ENCODE measurements at regions not wholly inside any gene's neighbourhood (a gene's known extent, or its start where the extent isn't known, plus 50 kb on each side); places are given as distances from the start of the nearest gene placed in this dataset.
"Not testable (repeated sequence)": the region's sequence is repeated elsewhere in the genome, so short reads cannot be mapped to it uniquely, and the experiment has no call there.

GRCh38 chr14:95774265-95775160, 60.6 kb upstream of the TCL1A start:
- intact Hi-C loops (cut with DNase I): loop anchor here in 8 of 10 donors (1.0 to 5.0 kb wide), 5 partner anchors 211 to 217 kb away; no protein-coding TSS in a partner anchor
- H3K9me3 ChIP-seq: no peaks in the 10 kb centered on the region
- no peak overlapping the region for H3K4me3 ChIP-seq
- no peak for ATAC-seq
- peak in 1 of 5 donors; percentile 14 for DNase-seq
- no peaks in the 10 kb centered on the region for H3K36me3 ChIP-seq
- H3K27ac ChIP-seq: no peak overlapping the region
- no peaks in the 10 kb centered on the region for H3K4me1 ChIP-seq
- WGBS, 4 donors: 60 to 62% (median 62%) methylated on average over 28 of the region's 28 CpGs
- TF ChIP-seq, protein P1, sequence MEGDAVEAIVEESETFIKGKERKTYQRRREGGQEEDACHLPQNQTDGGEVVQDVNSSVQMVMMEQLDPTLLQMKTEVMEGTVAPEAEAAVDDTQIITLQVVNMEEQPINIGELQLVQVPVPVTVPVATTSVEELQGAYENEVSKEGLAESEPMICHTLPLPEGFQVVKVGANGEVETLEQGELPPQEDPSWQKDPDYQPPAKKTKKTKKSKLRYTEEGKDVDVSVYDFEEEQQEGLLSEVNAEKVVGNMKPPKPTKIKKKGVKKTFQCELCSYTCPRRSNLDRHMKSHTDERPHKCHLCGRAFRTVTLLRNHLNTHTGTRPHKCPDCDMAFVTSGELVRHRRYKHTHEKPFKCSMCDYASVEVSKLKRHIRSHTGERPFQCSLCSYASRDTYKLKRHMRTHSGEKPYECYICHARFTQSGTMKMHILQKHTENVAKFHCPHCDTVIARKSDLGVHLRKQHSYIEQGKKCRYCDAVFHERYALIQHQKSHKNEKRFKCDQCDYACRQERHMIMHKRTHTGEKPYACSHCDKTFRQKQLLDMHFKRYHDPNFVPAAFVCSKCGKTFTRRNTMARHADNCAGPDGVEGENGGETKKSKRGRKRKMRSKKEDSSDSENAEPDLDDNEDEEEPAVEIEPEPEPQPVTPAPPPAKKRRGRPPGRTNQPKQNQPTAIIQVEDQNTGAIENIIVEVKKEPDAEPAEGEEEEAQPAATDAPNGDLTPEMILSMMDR (IDR thresholded peaks at IDR 0.05): peak; percentile 66 to 88 (median 80)
- no peak for TF ChIP-seq POLR2A (IDR thresholded peaks at IDR 0.05)
- peaks cover 0 to 10% (median 0%) of the 10 kb centered on the region in 9 donors for H3K27me3 ChIP-seq

- TF ChIP-seq, protein P1 (IDR thresholded peaks at IDR 0.05): no peak
- TF ChIP-seq POLR2A (IDR thresholded peaks at IDR 0.05): no peak
- no peaks in the 10 kb centered on the region for H3K4me1 ChIP-seq
- no peak overlapping the region for H3K4me3 ChIP-seq
- intact Hi-C loops (cut with DNase I): loop anchor here in 4 of 10 donors (5.0 kb wide), 2 partner anchors 208 to 213 kb away; no protein-coding TSS in a partner anchor
- ATAC-seq (no peak), DNase-seq (no peak)
- H3K27me3 ChIP-seq: peaks cover 0 to 13% (median 0%) of the 10 kb centered on the region in 9 donors
- H3K9me3 ChIP-seq: no peaks in the 10 kb centered on the region
- WGBS, 4 donors: 43 to 55% (median 48%) methylated on average over 3 of the region's 3 CpGs
- no peaks in the 10 kb centered on the region for H3K36me3 ChIP-seq
- H3K27ac ChIP-seq: no peak overlapping the region
These were observed 56.9 kb upstream of the TCL1A start for GRCh38 chr14:95770777-95771176.

- Histone ChIP-seq H3K9me3 (no peaks in the 10 kb centered on the region), H3K36me3 (no peaks in the 10 kb centered on the region), H3K4me3 (no peak overlapping the region), H3K27me3 (peaks cover 0 to 13% (median 0%) of the 10 kb centered on the region in 9 donors), H3K27ac (no peak overlapping the region), H3K4me1 (no peaks in the 10 kb centered on the region)
- ATAC-seq (no peak), DNase-seq (no peak)
- TF ChIP-seq, protein P1 (IDR thresholded peaks at IDR 0.05): no peak
- no peak for TF ChIP-seq POLR2A (IDR thresholded peaks at IDR 0.05)
- 32 to 45% (median 39%) methylated on average over 4 of the region's 4 CpGs for WGBS, 4 donors
- intact Hi-C loops (cut with DNase I): loop anchor here in 5 of 10 donors (5.0 kb wide), 2 partner anchors 208 to 213 kb away; no protein-coding TSS in a partner anchor
These were observed 56.1 kb upstream of the TCL1A start for GRCh38 chr14:95769976-95770375.

GRCh38 chr14:95769431-95769830, 55.5 kb upstream of the TCL1A start:
- H3K27me3 ChIP-seq: peaks cover 0 to 13% (median 0%) of the 10 kb centered on the region in 9 donors
- H3K4me3 ChIP-seq, ATAC-seq, DNase-seq, H3K4me1 ChIP-seq, H3K9me3 ChIP-seq, H3K36me3 ChIP-seq, H3K27ac ChIP-seq: not testable (repeated sequence)
- WGBS, 4 donors: 63 to 74% (median 67%) methylated on average over 5 of the region's 5 CpGs
- intact Hi-C loops (cut with DNase I): loop anchor here in 1 of 10 donors (5.0 kb wide), 1 partner anchor 207 kb away; no protein-coding TSS in a partner anchor
